ENCODE measurements at regions not wholly inside any gene's neighbourhood (a gene's known extent, or its start where the extent isn't known, plus 50 kb on each side); places are given as distances from the start of the nearest gene placed in this dataset.

DNA sequence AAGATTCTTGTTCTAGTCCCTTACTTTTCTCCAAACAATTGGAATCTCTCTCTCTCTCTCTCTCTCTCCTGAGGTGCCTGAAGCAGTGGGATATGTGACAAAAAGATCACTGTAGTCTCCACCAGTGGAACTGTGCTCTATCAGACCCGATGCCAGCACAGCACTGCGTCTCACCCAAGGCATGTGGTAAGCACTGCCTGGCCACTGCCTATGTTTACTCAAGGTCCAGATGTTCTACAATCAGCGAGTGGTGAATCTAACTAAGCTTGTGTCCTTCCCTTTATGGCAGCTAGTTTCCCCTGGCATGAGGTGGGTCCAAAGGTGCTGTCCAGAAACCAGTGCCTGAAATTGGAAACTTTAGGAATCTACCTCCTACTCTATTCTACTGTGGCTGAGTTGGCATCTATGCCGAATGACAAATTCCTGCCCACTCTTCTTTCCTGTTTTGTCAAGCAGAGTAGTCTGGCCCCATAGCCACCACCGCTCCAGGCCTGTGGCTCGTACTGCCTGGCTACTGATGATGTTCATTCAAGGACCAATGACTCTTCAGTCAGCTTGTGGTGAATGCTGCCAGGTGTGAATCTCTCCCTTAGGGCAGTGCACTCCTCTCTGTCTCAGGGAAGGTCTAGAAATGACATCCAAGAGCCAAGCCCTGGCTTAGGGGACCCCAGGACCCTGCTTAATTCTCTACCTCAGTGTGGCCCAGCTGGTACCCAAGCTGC is 416.5 kb downstream of the TEX13C start:
- no peak for TF ChIP-seq CTCF (conservative IDR thresholded peaks at IDR 0.05; ENCODE audit: low read depth, low read length)
- no peak for DNase-seq (ENCODE audit: low read depth)
- H3K4me3 ChIP-seq (ENCODE audit: low read length), result no peak overlapping the region

- no peak for DNase-seq (ENCODE audit: low read depth)
- no peak for TF ChIP-seq CTCF (conservative IDR thresholded peaks at IDR 0.05; ENCODE audit: low read depth, low read length)
- H3K4me3 ChIP-seq (ENCODE audit: low read length), result no peak overlapping the region
Measured at GRCh38 chrX:125742811-125743210, 423.1 kb downstream of the TEX13C start.

GRCh38 chrX:125744914-125745313 is 421.2 kb downstream of the DCAF12L2 start:
- no peak overlapping the region for H3K4me3 ChIP-seq (ENCODE audit: low read length)
- no peak for DNase-seq (ENCODE audit: low read depth)
- TF ChIP-seq CTCF (conservative IDR thresholded peaks at IDR 0.05; ENCODE audit: low read depth, low read length), result no peak

DNA sequence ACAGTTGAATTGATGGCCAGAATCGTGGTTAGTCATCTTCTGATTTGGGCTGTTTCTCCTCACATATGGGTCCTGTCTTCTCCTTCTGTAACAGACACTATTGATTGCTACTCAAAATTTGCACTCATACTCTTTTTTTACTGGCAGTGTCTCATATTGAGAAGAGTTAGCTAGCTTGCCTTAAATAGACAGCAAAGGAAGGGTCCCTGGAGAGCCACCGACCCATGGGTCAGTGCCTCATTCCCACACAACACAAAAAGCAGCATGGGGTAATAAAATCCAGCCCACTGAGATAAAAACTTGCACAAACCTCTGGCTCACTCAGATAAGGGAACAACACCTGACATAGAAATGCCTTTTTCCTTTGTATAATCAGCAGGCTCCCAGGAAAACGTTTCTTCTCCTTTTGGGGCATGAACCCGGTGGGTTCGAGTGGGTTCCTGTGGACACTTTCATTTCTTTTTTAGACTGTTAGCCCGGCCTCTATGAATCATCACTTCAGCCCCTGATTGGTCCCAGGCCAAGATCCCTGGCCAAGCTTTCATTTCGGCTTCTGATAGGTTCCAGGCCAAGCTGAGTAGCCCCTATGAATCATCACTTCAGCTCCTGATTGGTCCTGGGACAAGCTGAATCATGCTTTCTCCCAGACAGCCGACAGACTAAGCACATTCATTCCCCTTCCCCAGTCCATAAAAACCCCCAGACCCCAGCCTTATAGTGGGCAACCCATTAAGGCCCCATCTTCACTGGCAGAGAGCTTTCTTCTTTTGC is 408.1 kb downstream of the DCAF12L2 start:
- TF ChIP-seq CTCF (conservative IDR thresholded peaks at IDR 0.05; ENCODE audit: low read depth, low read length), result no peak
- DNase-seq (ENCODE audit: low read depth), result no peak
- H3K4me3 ChIP-seq (ENCODE audit: low read length), result no peak overlapping the region

DNA sequence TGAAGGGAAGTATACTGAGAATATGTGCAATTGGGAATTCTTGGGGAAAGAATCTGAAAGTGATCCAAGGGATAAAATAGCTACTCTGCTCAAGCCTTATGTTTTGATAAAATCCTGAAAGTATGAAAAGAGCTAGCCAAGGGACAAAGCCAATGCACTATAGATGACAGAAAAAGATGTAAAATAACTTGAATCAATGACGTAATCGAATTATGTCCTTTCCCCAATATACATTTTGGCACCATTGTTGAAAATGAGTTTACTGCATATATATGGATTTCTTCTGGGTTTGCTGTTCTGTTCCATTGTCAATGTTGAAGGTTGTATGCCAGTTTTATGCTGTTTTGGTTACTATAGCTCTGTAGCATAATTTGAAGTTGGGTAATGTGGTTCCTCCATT is 407.3 kb downstream of the DCAF12L2 start:
- H3K4me3 ChIP-seq (ENCODE audit: low read length), result no peak overlapping the region
- no peak for DNase-seq (ENCODE audit: low read depth)
- TF ChIP-seq CTCF (conservative IDR thresholded peaks at IDR 0.05; ENCODE audit: low read depth, low read length), result no peak

DNA sequence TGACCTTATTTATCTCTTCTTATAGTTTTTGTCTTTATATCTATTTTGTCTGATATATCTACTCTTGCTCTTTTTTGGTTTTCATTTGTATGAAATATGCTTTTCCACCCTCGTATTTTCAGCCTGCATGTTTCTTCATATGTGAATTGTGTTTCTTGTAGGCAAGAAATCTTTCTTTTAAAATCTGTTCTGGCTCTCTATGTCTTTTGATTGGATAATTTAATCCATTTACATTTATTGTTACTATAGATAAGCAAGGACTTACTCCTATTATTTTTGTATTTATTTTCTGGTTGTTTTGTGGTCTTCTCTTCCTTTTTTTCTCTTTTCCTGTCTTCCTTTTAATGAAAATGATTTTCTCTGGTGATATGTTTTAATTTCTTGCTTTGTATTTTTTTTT is 403.1 kb downstream of the DCAF12L2 start:
- no peak for DNase-seq (ENCODE audit: low read depth)
- no peak for TF ChIP-seq CTCF (conservative IDR thresholded peaks at IDR 0.05; ENCODE audit: low read depth, low read length)
- no peak overlapping the region for H3K4me3 ChIP-seq (ENCODE audit: low read length)

DNA sequence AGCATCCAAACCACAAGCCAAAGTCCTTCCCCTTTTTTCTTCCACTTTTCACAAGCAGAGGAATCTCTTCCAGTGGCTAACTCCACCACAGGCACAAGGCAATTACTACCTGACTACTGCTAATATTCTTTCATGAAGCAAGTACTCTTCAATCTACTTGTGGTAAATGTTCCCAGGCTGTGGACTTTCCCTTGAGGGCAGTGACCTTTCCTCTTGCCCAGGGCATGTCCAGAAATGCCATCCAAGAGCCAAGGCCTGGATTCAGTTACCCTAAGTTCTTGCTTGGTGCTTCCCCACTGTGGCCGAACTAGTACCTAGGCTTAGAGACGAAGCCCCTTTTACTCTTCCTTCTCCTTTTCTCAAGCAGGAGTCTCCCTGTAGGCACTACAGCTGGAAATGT is 400.7 kb downstream of the DCAF12L2 start:
- DNase-seq (ENCODE audit: low read depth), result no peak
- TF ChIP-seq CTCF (conservative IDR thresholded peaks at IDR 0.05; ENCODE audit: low read depth, low read length), result no peak
- H3K4me3 ChIP-seq (ENCODE audit: low read length), result no peak overlapping the region

Measured in retinal pigment epithelial cell (primary cell).